ENCODE measurements at regions not wholly inside any gene's neighbourhood (a gene's known extent, or its start where the extent isn't known, plus 50 kb on each side); places are given as distances from the start of the nearest gene placed in this dataset.

DNA sequence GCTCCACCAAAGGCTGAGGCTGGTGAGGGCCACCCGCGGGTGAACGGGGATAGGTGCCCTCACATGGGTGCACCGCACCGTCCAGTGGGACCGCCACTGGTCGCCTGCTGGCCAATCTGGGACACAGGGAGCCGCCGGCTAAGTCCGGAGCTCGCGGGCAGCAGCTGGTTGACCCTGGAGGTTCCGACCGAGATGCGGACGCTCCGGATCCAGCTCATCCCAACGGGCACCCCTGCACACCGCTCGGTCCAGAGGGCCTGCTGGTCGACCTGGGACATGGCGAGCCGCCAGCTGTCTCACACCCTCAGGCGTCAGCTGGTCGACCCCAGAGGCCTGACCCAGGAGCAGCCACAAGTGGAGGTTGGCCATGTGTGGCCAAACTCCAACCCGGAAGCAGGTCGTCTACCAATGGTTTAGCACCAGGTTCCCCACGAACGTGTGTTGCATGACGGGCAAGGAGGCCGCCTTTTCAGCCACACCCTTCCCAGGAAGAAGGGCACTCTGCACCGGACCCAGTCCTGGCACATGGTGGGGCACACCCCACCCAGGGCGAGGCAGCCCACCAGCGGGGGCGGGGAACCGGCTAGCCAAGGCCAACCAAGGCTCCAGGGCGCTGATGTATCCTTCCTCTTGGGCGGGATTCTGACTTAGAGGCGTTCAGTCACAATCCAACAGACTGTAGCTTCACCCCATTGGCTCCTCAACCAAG, 746.0 kb upstream of the DEFB115 start:
- POLR2A ChIA-PET (ENCODE audit: unreplicated experiment): no interaction called here
- H3K36me3 ChIP-seq (ENCODE audit: control insufficient read depth, insufficient read depth, low read length): no peaks in the 10 kb centered on the region
- H2AFZ ChIP-seq (replicated peaks; ENCODE audit: low read length, poor library complexity): no peak overlapping the region
- H2AK9ac ChIP-seq (replicated peaks; ENCODE audit: low read depth, low read length, poor library complexity): no peak overlapping the region
- H3K9me1 ChIP-seq (ENCODE audit: insufficient read depth, low read length): no peaks in the 10 kb centered on the region
- H3K18ac ChIP-seq (ENCODE audit: low read depth, low read length): no peak overlapping the region
- H3K4me3 ChIP-seq (ENCODE audit: insufficient read depth, low read depth, low read length): no peak overlapping the region
- WGBS, 2 experiments (ENCODE audit: extremely low coverage in 2 of 2, insufficient read length in 1 of 2): 72% methylated on average over 18 of the region's 39 CpGs; no CpG with 5 or more reads in 1 of the 2 experiments
- H3K9me3 ChIP-seq (ENCODE audit: control insufficient read depth, insufficient read depth, low read length): peaks cover 34% of the 10 kb centered on the region
- no peak overlapping the region for H3K27ac ChIP-seq (ENCODE audit: insufficient read depth, low read length)
- H2BK20ac ChIP-seq (ENCODE audit: low read depth, low read length): no peak overlapping the region
- no peak overlapping the region for H4K91ac ChIP-seq (ENCODE audit: insufficient read depth, low read depth, low read length)
- no peaks in the 10 kb centered on the region for H3K4me1 ChIP-seq (ENCODE audit: control insufficient read depth, insufficient read depth, low read length)
- H3K14ac ChIP-seq (replicated peaks; ENCODE audit: low read depth, low read length): no peak overlapping the region
- H4K8ac ChIP-seq (ENCODE audit: low read depth in 2 of 2, low read length in 2 of 2): no peak overlapping the region
- no TSS peak for BruUV-seq (replicated peaks)
- no peak overlapping the region for H3K23ac ChIP-seq (ENCODE audit: low read depth, low read length)
- H2BK15ac ChIP-seq (ENCODE audit: low read depth, low read length): no peak overlapping the region
- H3K56ac ChIP-seq (ENCODE audit: extremely low read depth, insufficient read depth, low read length): no peak overlapping the region
- no peaks in the 10 kb centered on the region for H3K79me1 ChIP-seq (ENCODE audit: low read depth in 1 of 2, low read length in 2 of 2)
- ATAC-seq (ENCODE audit: low read depth): no peak
- no peak overlapping the region for H3K4ac ChIP-seq (ENCODE audit: low read depth, low read length)
- no peak overlapping the region for H3K9ac ChIP-seq (ENCODE audit: low read depth, low read length)
- H4K5ac ChIP-seq (ENCODE audit: low read depth, low read length): no peak overlapping the region
- dilution Hi-C loops (cut with HindIII; ENCODE audit: low sequenced_read_pairs, unreplicated experiment) (no loop called here), intact Hi-C loops (cut with micrococcal nuclease) (no loop called here), in situ Hi-C loops (cut with MboI; ENCODE audit: low sequenced_read_pairs) (no loop called here)
- no peaks in the 10 kb centered on the region for H4K20me1 ChIP-seq (ENCODE audit: insufficient read depth, low read length)
- no peak overlapping the region for H2AK5ac ChIP-seq (ENCODE audit: low read depth, low read length)
- no peaks in the 10 kb centered on the region for H3K27me3 ChIP-seq (ENCODE audit: control insufficient read depth, insufficient read depth, low read length)
- CTCF ChIA-PET: no interaction called here
- H2BK120ac ChIP-seq (ENCODE audit: low read depth, low read length): no peak overlapping the region
- H2BK5ac ChIP-seq (ENCODE audit: low read depth, low read length, poor library complexity, severe bottlenecking): no peak overlapping the region
- no peak overlapping the region for H3K4me2 ChIP-seq (ENCODE audit: low read depth, low read length)
- no peak for DNase-seq
- TF ChIP-seq CTCF (conservative IDR thresholded peaks at IDR 0.05; ENCODE audit: low read depth, low read length) (no peak), RCOR1 (IDR thresholded peaks at IDR 0.05; ENCODE audit: insufficient replicate concordance, low read length) (no peak), MXI1 (IDR thresholded peaks at IDR 0.05; ENCODE audit: borderline replicate concordance, low read depth, low read length) (no peak), CHD1 (IDR thresholded peaks at IDR 0.05; ENCODE audit: low read depth, low read length) (no peak), SMC3 (IDR thresholded peaks at IDR 0.05; ENCODE audit: low read depth, low read length) (no peak), NFE2L2 (IDR thresholded peaks at IDR 0.05; ENCODE audit: low read depth, low read length) (no peak), ELK1 (IDR thresholded peaks at IDR 0.05; ENCODE audit: borderline replicate concordance, low read depth, low read length) (no peak), RAD21 (IDR thresholded peaks at IDR 0.05; ENCODE audit: low read length) (no peak), CEBPB (IDR thresholded peaks at IDR 0.05; ENCODE audit: low read depth, low read length) (no peak), MAFK (IDR thresholded peaks at IDR 0.05; ENCODE audit: low read depth, low read length) (no peak), MAZ (IDR thresholded peaks at IDR 0.05; ENCODE audit: borderline replicate concordance, low read depth, low read length) (no peak), POLR2A (IDR thresholded peaks at IDR 0.05; ENCODE audit: low read depth, low read length) (no peak), RFX5 (IDR thresholded peaks at IDR 0.05; ENCODE audit: low read depth, low read length) (no peak), FOS (IDR thresholded peaks at IDR 0.05; ENCODE audit: low read depth, low read length) (no peak), BHLHE40 (IDR thresholded peaks at IDR 0.05; ENCODE audit: low read depth, low read length) (no peak)
- TF ChIP-seq, protein P1, sequence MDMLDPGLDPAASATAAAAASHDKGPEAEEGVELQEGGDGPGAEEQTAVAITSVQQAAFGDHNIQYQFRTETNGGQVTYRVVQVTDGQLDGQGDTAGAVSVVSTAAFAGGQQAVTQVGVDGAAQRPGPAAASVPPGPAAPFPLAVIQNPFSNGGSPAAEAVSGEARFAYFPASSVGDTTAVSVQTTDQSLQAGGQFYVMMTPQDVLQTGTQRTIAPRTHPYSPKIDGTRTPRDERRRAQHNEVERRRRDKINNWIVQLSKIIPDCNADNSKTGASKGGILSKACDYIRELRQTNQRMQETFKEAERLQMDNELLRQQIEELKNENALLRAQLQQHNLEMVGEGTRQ (IDR thresholded peaks at IDR 0.05; ENCODE audit: low read depth, low read length): no peak
